ENCODE measurements at regions not wholly inside any gene's neighbourhood (a gene's known extent, or its start where the extent isn't known, plus 50 kb on each side); places are given as distances from the start of the nearest gene placed in this dataset.

DNA sequence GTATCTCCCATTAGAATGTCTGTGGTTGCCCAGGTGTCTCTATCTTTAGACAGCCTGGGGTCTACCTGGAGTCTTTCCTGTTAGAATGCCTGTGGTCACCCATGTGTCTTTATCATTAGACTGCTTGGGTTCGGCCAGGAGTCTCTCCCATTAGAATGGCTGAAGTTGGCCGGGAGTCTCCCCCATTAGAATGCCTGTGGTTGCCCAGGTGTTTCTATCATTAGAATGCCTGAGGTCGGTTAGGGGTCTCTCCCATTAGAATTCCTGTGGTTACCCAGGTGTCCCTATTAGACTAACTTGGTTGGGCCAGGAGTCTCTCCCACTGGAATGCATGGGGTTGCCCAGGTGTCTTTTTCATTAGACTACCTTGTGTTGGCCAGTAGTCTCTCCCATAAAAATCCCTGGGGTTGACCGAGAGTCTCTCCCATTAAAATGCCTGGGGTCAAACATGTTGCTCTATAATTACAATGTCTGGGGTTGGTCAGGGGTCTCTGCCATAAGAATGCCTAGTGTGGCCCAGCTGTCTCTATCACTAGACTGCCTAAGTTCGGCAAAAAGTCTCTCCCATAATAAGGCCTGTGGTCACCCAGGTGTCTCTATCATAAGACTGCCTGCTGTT lies 1448.7 kb downstream of the UQCRFS1 start:
- TF ChIP-seq POLR2AphosphoS5 (IDR thresholded peaks at IDR 0.05): no peak
- no peak for TF ChIP-seq CTCF (IDR thresholded peaks at IDR 0.05 in 8 of 11, conservative IDR thresholded peaks at IDR 0.05 in 3 of 11)
- TF ChIP-seq POLR2A (IDR thresholded peaks at IDR 0.05): no peak
- intact Hi-C loops (cut with DNase I; ENCODE audit: low total_unique reads): no loop called here
- no peak overlapping the region for H3K27ac ChIP-seq
- peak; percentile 4 for DNase-seq
- no peaks in the 10 kb centered on the region for H3K27me3 ChIP-seq (replicated peaks in 1 of 7)
- H3K9me3 ChIP-seq: peaks cover 5 to 100% (median 98%) of the 10 kb centered on the region in 8 donors
- 89 to 100% (median 91%) methylated on average over 5 of the region's 5 CpGs for WGBS, 5 donors
- no peak overlapping the region for H3K4me3 ChIP-seq
- H3K4me1 ChIP-seq: no peaks in the 10 kb centered on the region
- no peaks in the 10 kb centered on the region for H3K36me3 ChIP-seq

- no peak overlapping the region for H3K27ac ChIP-seq
- intact Hi-C loops (cut with DNase I; ENCODE audit: low total_unique reads): no loop called here
- TF ChIP-seq POLR2AphosphoS5 (IDR thresholded peaks at IDR 0.05) (no peak), CTCF (IDR thresholded peaks at IDR 0.05 in 8 of 11, conservative IDR thresholded peaks at IDR 0.05 in 3 of 11) (no peak), POLR2A (IDR thresholded peaks at IDR 0.05) (no peak)
- no peak for DNase-seq
- peaks cover 5 to 100% (median 96%) of the 10 kb centered on the region in 8 donors for H3K9me3 ChIP-seq
- H3K36me3 ChIP-seq: no peaks in the 10 kb centered on the region
- H3K4me3 ChIP-seq: no peak overlapping the region
- H3K4me1 ChIP-seq: no peaks in the 10 kb centered on the region
- no peaks in the 10 kb centered on the region for H3K27me3 ChIP-seq (replicated peaks in 1 of 7)
- WGBS, 5 donors: 77 to 85% (median 79%) methylated on average over 4 of the region's 4 CpGs
These were observed 1450.0 kb downstream of the UQCRFS1 start for GRCh38 chr19:27762933-27763332.

DNA sequence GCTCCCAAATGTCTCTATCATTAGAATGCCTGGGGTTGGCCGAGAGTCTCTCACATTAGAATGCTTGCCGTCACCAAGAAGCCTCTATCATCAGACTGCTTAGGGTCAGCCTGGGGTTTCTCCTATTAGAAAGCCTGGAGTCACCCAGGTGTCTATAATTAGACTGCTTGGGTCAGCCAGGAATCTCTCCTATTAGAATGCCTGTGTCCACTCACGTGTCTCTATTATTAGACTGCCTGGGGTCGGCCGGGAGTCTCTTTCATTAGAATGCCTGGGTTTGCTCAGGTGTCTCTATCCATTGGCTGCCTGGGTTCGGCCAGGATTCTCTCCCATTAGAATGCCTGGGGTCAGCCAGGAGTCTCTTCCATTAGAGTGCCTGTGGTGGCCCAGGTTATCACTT lies 1453.1 kb downstream of the UQCRFS1 start:
- intact Hi-C loops (cut with DNase I; ENCODE audit: low total_unique reads): no loop called here
- 86 to 97% (median 94%) methylated on average over 6 of the region's 6 CpGs for WGBS, 5 donors
- Histone ChIP-seq H3K9me3 (peaks cover 0 to 77% (median 67%) of the 10 kb centered on the region in 8 donors), H3K27me3 (replicated peaks in 1 of 7) (no peaks in the 10 kb centered on the region), H3K27ac (no peak overlapping the region), H3K4me3 (no peak overlapping the region), H3K4me1 (no peaks in the 10 kb centered on the region), H3K36me3 (no peaks in the 10 kb centered on the region)
- TF ChIP-seq POLR2A (IDR thresholded peaks at IDR 0.05): no peak
- no peak for TF ChIP-seq CTCF (IDR thresholded peaks at IDR 0.05 in 8 of 11, conservative IDR thresholded peaks at IDR 0.05 in 3 of 11)
- no peak for DNase-seq

DNA sequence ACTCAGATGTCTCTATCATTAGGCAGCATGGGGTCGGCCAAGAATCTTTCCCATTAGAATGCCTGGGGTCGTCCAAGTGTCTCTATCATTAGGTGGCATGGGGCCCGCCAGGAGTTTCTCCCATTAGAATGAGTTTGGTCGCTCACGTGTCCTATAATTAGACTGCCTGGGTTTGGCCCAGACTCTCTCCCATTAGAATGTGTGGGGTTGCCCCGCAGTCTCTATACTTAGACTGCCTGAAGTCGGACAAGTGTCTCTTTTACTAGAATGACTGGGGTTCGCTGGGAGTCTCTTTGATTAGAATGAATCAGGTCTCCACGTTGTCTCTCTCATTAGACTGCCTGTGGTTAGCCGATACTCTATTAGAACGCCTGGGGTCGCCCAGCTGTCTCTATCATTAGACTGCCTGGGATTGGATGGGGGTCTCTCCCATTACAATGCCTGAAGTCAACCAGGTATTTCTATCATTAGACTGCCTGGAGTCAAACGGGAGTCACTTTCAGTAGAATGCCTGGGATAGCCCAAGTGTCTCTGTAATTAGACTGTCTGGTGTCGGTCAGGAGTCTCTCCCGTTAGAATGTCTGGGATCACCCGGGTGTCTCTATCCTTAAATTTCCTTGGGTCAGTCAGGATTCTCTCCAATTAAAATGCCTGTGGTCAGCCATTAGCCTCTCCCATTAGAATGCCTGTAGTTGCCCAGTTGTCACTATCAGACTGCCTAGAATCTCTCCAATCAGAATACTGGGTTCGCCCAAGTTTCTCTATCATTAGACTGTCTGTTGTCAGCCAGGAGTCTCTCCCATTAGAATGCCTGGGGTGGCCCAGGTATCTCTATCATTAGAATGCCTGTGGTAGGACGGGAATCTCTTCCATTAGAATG lies 1454.1 kb downstream of the UQCRFS1 start:
- no peak overlapping the region for H3K4me3 ChIP-seq
- no peaks in the 10 kb centered on the region for H3K27me3 ChIP-seq (replicated peaks in 1 of 7)
- H3K4me1 ChIP-seq: no peaks in the 10 kb centered on the region
- TF ChIP-seq POLR2A (IDR thresholded peaks at IDR 0.05) (no peak), CTCF (IDR thresholded peaks at IDR 0.05 in 8 of 11, conservative IDR thresholded peaks at IDR 0.05 in 3 of 11) (no peak), POLR2AphosphoS5 (IDR thresholded peaks at IDR 0.05) (no peak)
- intact Hi-C loops (cut with DNase I; ENCODE audit: low total_unique reads): no loop called here
- H3K9me3 ChIP-seq: peaks cover 0 to 74% (median 57%) of the 10 kb centered on the region in 8 donors
- no peak for DNase-seq
- no peaks in the 10 kb centered on the region for H3K36me3 ChIP-seq
- H3K27ac ChIP-seq: no peak overlapping the region
- 73 to 91% (median 83%) methylated on average over 18 of the region's 18 CpGs for WGBS, 5 donors

Data from spleen (tissue), 11 donors.